OCI-M1 (cell line): ENCODE measurements at regions not wholly inside any gene's neighbourhood (a gene's known extent, or its start where the extent isn't known, plus 50 kb on each side); places are given as distances from the start of the nearest gene placed in this dataset.
A peak's percentile ranks its signal among the peaks of the same experiment; 100 is the strongest.
"Not testable (repeated sequence)": the region's sequence is repeated elsewhere in the genome, so short reads cannot be mapped to it uniquely, and the experiment has no call there.

Source experiments
- DNase-seq: peaks from one replicate; lab custom pipeline; 2025; lab: John Stamatoyannopoulos, UW

DNA sequence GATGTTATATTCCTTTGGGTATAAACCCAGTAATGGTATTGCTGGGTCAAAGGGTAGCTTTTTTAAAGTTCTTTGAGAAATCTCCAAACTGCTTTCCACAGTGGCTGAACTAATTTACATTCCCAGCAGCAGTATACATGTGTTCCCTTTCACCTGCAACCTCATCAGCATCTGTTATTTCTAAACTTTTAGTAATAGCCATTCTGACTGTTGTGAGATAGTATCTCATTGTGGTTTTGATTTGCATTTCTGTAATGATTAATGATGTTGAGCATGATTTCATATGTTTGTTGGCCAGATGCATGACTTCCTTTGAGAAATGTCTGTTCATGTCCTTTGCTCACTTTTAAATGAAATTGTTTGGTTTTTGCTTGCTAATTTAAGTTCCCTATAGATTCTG lies 553.1 kb downstream of the SLCO4C1 start:
- DNase-seq: not testable (repeated sequence)

DNA sequence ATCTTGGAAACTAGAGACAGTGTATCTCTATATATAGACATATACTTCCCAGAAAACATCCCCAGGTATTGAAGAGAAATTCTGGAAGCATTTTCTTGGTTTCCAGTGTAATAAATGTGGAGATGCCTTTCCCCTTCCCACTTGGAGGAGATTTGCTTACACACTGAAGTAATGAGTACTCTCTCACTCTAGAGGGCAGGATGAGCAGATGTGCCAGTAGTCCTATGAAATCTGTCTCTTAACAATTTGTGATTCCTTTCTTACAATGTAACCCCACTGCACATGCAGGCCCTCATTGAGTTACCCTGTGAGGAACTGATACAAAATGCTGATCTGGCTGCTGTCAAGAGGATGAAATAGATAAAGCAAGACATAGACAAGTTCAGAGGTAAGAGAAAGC lies 567.2 kb downstream of the SLCO4C1 start:
- DNase-seq: peak; percentile 53

DNA sequence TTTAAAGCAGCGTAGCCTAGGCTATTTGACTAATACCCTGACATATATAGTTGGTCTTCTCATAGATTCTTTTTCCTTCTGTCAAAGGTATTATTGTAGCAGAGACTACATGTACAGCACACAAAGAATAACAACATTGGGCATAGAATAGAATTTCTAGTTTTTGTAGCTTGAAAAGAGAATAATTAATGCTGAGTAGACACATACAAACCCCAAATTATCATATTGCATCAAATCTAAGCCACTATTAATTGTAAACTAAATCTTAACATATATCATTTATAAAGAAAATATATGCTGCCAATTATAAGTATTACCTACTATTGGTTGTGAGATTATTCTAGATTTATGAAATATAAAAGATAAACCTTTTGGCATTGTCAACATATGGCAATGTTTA lies 574.5 kb downstream of the SLCO4C1 start:
- DNase-seq: no peak

DNA sequence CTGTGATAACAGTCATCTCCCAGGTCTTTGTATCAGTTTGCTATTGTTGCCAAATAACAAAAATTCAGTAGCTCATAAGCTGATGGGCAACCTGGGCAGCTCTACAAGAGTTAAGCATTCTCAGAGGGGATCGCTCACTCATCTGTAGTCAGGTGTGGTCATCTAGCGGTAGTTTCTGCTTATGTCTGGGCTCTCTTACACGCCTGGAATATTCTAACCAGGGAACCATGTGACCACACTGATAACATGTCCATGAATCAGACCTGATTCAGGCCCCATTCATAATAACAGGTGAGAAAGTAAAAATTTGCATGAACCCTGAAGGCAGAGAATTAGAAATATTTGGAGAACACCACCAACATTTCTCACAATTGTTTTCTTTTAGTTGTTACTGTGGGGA lies 576.1 kb downstream of the SLCO4C1 start:
- DNase-seq: no peak

DNA sequence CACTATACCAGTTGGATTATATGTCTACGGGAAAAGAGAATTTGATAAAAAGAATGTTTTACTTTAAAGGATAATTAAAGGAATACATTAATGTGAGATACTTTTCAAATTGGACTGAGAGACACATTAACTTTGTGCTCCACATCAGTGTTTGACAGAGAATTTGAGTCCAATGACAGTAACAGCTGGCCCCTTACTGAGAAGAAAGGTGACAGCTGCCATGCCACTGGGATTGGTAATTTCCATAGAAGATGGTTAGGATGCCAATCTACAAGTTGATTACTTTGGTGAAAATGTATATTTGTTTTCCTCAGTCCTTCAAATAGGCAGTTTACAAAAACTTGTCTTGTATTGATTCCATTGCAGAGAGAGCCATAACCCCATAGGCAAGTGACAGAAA lies 578.4 kb downstream of the SLCO4C1 start:
- no peak for DNase-seq

DNA sequence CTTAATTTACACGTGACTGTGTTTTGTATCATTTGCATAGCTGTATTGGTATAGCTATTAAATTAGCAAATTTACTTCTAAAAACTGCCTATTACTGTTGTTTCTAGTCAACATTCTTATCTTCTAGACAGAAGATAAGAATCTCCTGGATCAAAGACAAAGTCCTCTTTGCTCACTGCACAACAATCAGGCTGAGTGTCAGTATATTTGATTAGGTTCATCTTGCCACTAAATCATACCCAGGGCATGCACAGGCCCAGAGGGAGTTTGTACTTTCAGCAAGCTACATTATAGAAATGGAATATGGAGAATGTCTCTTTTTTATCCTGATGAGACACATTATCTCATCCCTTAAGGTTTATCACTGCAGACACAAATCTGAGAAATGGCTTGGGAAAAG lies 579.1 kb downstream of the SLCO4C1 start:
- no peak for DNase-seq

DNA sequence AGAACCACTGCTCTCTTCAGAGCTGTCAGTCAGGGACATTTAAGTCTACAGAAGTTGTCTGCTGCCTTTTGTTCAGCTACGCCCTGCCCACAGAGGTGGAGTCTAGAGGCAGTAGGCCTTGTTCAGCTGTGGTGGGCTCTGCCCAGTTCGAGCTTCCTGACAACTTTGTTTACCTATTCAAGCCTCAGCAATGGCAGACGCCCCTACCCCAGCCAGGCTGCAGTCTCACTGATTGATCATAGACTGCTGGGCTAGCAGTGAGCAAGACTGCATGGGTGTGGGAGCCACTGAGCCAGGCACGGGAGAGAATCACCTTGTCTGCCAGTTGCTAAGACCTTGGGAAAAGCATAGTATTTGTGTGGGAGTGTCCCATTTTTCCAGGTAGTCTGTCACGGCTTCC lies 580.3 kb downstream of the SLCO4C1 start:
- DNase-seq: not testable (repeated sequence)

DNA sequence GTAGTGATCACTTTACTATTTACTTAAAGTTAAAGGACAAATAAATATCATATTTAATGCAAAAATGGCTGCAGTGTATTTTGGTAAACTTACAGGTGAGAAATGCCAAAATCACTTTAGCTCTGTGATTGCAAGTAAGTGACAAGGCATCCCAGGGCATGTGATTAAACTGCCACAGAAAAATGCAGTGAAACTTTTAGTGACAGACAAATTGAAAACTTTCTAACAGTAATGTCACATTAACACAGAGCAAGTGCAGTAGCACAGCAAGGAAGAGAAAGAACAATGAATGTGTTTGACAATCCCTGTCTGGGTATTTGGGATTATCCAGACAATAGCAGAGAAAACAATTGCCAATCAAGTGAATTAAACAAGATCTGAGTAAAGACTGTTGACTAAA lies 606.8 kb downstream of the SLCO4C1 start:
- no peak for DNase-seq

DNA sequence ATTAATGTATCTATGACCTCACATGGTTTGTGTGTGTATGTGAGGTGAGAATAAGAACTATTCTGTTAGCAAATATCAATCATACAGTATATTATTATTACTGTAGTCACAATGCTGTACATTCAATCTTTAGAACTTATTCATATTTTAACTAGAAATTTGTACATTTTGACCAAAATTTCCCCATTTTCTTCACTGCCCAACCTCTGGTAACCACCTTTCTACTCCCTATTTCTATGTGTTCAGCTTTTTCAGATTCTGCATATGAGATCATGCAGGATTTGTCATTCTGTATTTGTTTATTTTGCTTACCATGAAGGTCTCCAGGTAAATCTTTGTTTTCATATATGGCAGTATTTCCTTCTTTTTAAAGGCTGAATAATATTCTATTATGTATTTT lies 607.9 kb downstream of the SLCO4C1 start:
- DNase-seq: no peak

DNA sequence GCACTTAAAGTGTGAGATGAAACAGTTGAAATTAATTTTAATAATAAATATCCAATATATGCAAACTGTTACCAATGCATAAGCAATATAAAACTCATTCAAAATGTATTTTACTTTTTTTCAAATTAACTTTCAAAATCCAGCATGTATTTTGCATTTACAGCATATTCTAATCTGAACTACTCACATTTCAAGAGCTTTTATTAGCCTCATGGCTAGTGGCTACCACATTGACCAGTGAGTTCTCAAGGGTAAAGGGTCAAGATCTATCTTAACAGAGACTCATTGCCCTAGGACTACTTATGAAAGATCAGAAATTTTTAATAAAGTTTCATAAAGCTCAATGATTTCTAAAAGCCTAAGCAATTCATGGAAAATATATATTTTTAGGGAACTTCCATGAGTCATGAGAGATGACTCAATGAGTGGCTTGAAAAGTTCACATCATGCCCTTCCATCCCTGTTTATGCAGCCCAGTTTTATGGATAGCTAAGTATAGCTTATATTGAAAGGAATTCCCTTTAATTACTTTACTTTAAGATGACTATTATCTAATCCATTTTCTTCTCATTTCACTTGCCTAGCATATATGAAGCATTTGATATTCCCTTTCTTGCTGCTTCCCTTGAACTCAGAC lies 608.6 kb downstream of the SLCO4C1 start:
- DNase-seq: no peak

DNA sequence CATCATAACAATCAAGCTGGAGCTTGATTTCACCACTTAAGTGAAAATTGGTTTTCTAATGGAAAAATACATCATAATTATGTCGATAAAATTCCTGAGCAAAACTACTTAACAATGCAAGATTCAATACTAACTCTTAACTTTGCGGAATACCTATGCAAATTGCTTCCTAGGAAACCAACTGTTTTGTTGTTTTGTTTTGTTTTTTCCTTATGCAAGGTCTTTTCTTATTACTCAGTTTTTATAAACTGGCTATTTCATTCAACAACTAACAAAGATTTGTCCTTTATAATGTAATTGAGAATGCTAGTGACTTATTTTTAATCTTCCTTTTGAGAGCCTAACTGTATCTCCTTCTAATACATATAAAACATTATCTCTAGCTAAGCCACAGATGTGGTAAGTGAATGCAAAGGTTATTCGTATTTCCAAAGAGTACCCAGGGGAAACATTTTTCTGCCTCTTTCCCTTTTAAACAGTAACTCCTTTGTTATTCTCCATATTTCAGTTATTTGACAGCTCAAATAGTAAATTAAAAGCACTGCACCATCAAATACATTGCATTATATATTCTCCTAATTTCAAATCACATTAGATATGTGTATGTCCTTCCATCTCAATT lies 609.4 kb downstream of the SLCO4C1 start:
- no peak for DNase-seq

DNA sequence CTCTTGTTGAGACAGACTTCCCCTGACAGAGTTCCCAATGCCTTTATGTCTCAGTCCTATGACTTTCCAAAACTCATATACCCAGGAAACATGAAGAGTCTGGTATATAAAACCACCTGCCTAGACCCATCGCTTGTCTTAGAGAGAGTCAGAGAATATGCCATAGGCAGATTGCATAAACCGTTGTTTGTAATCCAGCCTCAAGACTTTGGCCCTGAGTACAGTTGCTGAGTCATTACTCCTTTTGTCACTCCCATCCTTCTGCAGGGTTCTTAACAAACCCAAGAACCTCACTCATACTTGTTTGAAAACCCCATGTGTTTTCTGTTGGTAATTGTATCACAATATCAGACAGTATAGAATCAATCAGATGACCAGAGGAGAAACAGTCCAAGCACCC lies 616.3 kb downstream of the SLCO4C1 start:
- DNase-seq: peak; percentile 73

DNA sequence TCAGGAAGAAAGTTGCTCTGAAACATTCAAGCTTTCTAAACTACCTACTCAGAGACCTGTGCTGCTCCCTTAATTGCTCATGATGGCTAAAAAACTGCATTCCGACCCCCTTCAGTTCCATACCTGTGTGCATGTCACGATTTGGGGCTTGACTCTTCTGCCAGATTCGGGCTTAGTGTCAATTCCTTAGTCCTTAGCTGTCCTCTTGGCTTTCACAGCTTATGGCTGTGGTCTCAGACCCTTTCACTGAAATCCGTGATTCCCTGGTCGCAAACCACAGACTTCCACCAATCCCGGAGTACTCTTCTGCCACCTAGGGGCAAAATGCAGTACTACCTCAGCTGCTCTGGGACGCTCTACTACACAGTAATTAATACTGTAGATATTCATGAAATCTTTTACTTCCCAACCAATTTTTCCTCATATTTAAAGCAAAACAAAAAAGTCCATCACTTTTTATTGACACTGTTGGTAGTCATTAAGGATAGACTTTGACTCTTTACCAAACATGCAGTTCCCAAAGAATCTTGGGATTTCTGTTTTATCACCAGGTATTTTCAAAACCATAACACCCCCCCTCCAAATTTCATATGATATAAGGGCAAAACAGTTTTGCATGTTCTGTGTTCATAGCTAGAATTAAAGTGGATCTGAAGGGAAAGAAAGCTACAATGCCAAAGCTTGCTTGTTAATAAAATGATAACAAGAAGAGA lies 617.4 kb downstream of the SLCO4C1 start:
- DNase-seq: peak; percentile 83

DNA sequence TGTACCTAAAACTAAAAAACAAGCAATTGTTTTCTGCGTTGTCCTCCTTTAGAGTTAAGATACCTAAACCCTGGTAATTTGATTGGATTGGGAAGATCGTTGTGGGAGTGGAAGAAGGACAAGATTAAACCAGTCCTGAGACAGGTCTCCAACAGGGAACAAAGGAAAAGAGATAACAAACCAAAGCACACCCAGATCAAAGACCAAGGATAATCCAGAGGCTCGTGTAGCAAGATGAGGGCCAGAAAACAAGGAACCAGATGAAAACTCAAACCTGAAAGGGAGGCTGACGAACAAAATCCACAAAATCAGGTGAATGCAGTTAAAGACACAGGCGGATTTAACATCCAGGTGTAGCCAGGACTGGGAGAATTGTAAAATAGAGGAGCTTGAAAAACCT lies 618.1 kb downstream of the SLCO4C1 start:
- DNase-seq: no peak

DNA sequence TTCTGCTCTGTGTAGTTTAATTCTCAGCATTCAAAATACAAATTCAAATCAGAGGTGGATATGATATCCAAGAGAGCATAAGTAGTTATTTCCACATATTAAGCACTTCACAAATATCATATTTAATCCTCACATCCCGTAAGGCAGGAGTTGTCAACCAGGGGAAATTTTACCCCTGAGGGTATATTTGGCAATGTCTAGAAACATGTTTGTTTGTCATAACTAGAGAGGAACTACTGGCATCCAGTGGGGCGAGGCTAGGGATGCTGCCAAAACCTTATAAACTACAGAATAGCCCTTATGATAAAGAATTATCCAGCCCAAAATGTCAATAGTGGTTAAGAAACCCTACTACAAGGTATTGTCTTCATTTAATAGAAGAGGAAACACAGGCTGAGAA lies 619.4 kb downstream of the SLCO4C1 start:
- no peak for DNase-seq

DNA sequence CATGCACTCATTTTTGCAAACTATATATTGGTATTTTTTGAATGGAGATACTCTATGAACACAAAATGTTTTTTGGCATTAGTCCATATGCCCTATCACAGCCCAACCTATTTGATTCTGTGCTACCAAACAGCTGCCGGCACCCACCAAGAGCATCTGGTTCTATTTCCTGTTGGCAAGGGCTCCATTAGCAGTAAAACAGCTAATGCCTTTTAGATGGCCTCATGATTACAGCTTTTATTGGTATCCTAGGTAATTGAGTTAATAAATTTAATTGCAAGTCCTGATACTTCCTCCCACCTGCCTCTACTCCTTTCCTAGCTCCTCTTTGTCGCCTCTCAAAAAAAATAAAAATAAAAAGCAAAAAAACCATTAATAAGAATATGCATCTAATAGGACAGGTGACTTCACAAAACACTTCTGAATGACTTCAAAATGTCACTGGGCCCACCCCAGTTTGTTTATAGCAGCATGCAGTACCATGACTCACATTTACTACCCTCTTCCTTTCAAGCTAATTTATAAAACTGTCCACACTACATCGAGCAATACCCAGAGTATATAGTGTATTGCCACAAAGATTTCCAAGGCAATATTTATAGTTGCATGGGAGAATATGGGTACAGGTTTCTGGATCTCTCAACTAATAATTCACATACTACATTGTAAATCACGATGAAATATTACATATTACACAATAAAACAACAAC lies 620.4 kb downstream of the SLCO4C1 start:
- no peak for DNase-seq

DNA sequence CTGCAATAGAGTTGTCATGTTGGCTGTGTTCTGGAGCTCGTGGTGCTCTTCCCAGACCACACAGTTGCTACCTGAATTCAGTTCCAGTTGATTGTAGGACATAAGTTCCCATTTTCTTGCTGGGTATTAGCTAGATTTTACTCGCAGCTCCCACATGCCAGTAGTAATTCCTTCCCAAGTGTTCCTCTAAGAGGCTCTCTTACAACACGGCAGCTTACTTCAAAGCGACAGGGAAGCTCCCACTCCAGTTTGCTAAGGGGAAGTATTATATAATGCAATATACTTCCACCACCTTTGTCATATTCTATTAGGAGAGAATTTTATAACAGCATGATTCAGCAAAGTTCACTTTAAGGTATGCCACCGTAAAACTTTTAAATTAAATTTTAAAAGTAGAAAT lies 623.0 kb downstream of the SLCO4C1 start:
- DNase-seq: no peak

DNA sequence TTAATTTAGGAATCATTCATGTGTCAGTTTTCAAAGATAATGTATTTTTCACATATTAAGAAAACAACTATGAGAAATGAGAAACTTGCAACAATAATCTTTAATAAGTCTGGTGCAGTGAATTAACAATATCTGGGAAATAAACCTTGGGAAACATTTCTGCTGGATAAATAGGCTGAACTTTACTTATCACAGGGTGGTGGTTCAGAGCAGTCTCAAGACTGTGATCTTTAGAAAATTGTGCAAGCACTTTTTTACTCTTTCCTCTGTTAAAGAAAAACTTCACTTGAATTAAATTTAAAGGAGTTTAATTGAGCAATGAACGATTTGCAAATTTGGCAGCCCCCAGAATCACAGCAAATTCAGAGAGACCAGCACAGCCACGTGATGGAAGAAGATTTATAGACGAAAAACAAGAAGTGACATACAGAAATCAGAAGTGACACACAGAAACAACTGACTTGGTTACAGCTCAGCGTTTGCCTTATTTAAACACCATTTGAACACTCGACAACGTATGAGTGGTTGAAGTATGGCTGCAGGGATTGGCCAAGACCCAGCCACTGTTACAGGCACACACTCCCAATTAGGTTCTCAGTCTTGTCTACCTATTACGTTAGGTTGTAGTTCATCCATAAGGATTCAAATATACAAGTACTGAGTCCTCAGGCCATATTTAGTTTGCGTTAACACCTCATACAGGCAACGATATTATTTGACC lies 631.9 kb downstream of the SLCO4C1 start:
- no peak for DNase-seq

DNA sequence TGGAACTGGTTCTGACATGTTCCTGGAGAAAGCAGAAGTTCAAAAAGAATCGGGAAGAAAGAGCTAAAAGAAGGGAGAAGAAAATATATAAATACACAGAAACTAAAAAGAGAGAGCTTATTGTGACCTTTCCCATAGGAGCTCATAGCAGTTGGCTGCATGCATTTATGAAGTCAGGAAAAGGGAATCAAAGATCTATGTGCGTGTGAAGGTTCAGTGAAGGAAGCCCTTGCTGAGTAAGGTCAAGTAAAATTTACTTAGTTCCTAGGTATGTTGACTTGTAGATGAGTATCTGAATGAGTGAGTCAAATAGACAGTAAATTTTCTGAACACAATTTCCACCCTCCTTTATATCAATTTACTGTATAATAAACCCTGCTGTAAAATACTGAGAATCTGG lies 632.5 kb downstream of the SLCO4C1 start:
- DNase-seq: peak; percentile 43

DNA sequence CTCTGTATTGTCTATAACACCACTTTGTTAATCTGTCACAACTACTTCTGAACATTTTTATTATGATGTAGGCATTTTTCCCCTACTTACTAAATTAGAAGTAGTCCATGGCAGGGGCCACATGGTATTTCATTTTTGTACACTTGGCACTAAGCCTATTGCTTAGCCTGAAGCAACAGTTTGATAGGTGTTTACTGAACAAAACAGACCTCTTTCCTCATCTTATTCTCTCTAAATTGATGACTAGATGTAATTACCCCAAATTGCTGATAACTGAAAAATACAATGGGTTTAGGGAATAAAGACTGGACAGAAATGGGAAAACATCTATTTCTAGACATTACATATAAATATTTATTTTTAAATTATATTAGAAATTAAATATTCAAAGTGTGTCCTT lies 633.8 kb downstream of the SLCO4C1 start:
- no peak for DNase-seq

DNA sequence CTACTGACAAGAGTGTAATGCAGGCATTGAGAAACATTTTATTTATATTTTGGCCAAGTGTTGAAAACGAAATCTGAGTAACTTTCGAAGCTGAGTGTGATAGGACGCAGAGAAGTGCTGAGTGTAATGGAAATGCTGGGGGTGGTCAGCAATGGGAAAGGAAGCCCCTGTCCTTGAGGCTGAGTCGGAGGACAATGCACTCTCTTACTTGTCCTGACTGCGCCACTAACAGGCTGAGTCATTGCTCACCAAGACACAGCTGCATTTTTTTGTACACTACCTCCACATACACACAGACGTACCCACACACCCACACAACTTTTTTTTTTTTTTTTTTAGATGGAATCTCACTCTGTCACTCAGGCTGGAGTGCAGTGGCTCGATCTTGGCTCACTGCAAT lies 637.7 kb downstream of the SLCO4C1 start:
- DNase-seq: no peak

DNA sequence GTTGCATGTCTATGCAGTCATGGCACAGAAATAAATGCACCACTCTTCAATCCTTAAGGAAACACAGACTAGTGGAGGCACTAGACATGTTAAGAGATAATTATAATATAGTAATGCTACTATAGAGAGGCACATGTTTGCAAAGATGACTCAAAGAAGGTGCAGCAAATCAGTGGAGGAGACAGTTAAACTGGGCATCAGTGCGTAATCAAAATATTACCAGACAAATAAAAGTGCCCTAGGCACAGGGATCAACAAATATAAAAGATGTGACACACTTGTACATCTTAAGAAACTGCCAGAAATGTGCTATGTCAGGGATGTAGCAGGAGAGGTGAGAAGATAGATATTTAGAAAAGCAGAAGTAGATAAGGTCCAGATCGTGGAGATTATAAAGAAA lies 642.1 kb downstream of the SLCO4C1 start:
- DNase-seq: no peak
